GM23338 (cell line): ENCODE measurements at regions not wholly inside any gene's neighbourhood (a gene's known extent, or its start where the extent isn't known, plus 50 kb on each side); places are given as distances from the start of the nearest gene placed in this dataset.

Experiments
- CREB1 ChIP-seq: fragments of 250-450 bp; sonication (Bioruptor Pico); IDR thresholded peaks from 2 replicates; pipeline ENCODE4 v1.5.0; 2020; ENCODE audit warnings: low read depth, mild to moderate bottlenecking, moderate library complexity
- CTCF ChIP-seq, 2 experiments: fragments of 200-600 bp in 1 of 2; sonication (generic) in 1 of 2; conservative IDR thresholded peaks; 2 replicates each; pipeline versions ENCODE4 v1.5.1 to v1.6.1; 2016 to 2017; ENCODE audit warnings: antibody characterized with exemption in 2 of 2, low read depth in 2 of 2, mild to moderate bottlenecking in 2 of 2, moderate library complexity in 1 of 2
- EZH2 ChIP-seq: fragments of 200-600 bp; sonication (generic); IDR thresholded peaks from one replicate; pipeline ENCODE4 v1.8.0; 2017; ENCODE audit warnings: antibody characterized with exemption, mild to moderate bottlenecking, low read depth; ENCODE audit not compliant: unreplicated experiment
- EZH2phosphoT487 ChIP-seq: fragments of 200-600 bp; sonication (generic); IDR thresholded peaks from one replicate; pipeline ENCODE4 v1.8.1; 2018; ENCODE audit warnings: antibody characterized with exemption; ENCODE audit not compliant: unreplicated experiment
- JUNB ChIP-seq: IDR thresholded peaks from one replicate; pipeline ENCODE4 v1.6.1; 2016; ENCODE audit warnings: antibody characterized with exemption; ENCODE audit not compliant: unreplicated experiment
- NANOG ChIP-seq: IDR thresholded peaks from 2 replicates; pipeline ENCODE4 v1.6.1; 2016; ENCODE audit warnings: antibody characterized with exemption, borderline replicate concordance
- POLR2AphosphoS5 ChIP-seq: IDR thresholded peaks from 2 replicates; pipeline ENCODE4 v1.6.1; 2016; ENCODE audit warnings: antibody characterized with exemption, low read depth
- REST ChIP-seq: IDR thresholded peaks from one replicate; pipeline ENCODE4 v1.6.1; 2018; ENCODE audit warnings: antibody characterized with exemption; ENCODE audit not compliant: unreplicated experiment
- STAT1 ChIP-seq: IDR thresholded peaks from one replicate; pipeline ENCODE4 v1.6.1; 2016; ENCODE audit warnings: antibody characterized with exemption; ENCODE audit not compliant: unreplicated experiment
- ZNF114 ChIP-seq: fragments of 250-450 bp; sonication (Bioruptor Pico); IDR thresholded peaks from 2 replicates; pipeline ENCODE4 v1.5.0; 2020; ENCODE audit warnings: mild to moderate bottlenecking, moderate library complexity
- ZNF331 ChIP-seq: fragments of 250-450 bp; sonication (Bioruptor Pico); IDR thresholded peaks from 2 replicates; pipeline ENCODE4 v1.5.0; 2020; ENCODE audit warnings: low read depth, mild to moderate bottlenecking, moderate library complexity
- ZNF462 ChIP-seq: fragments of 250-450 bp; sonication (Bioruptor Pico); IDR thresholded peaks from 2 replicates; pipeline ENCODE4 v1.5.0; 2020; ENCODE audit warnings: mild to moderate bottlenecking, moderate library complexity
- TF ChIP-seq, protein P1 (sequence below): IDR thresholded peaks from 2 replicates; pipeline ENCODE4 v1.6.1; 2016; ENCODE audit warnings: antibody characterized with exemption

- TF ChIP-seq CTCF (conservative IDR thresholded peaks at IDR 0.05; ENCODE audit: low read depth in 2 of 2) (no peak), POLR2AphosphoS5 (no peak), EZH2 (no peak), CREB1 (CRISPR knock-in tag) (no peak), ZNF331 (CRISPR knock-in tag) (no peak), JUNB (no peak), EZH2phosphoT487 (no peak), REST (no peak), ZNF462 (CRISPR knock-in tag) (no peak), ZNF114 (CRISPR knock-in tag) (no peak), NANOG (no peak), STAT1 (no peak)
- TF ChIP-seq, protein P1, sequence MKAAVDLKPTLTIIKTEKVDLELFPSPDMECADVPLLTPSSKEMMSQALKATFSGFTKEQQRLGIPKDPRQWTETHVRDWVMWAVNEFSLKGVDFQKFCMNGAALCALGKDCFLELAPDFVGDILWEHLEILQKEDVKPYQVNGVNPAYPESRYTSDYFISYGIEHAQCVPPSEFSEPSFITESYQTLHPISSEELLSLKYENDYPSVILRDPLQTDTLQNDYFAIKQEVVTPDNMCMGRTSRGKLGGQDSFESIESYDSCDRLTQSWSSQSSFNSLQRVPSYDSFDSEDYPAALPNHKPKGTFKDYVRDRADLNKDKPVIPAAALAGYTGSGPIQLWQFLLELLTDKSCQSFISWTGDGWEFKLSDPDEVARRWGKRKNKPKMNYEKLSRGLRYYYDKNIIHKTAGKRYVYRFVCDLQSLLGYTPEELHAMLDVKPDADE: no peak
Measured at GRCh38 chr17:74116087-74116717, 87.3 kb upstream of the RPL38 start.
